WTC11 (cell line): ENCODE measurements at regions not wholly inside any gene's neighbourhood (a gene's known extent, or its start where the extent isn't known, plus 50 kb on each side); places are given as distances from the start of the nearest gene placed in this dataset.

Experiments used
- ATAC-seq: fragments of 200-7000 bp; cut with Tn5 transposase; 2 replicates; pipeline ENCODE4 v1.10.0; 2021; ENCODE audit warnings: mild to moderate bottlenecking, moderate library complexity
- CTCF ChIA-PET: fragments of 300-600 bp; sonication (Branson Sonifier 250); formaldehyde crosslinking; loops from one replicate; lab custom pipeline; 2021; ENCODE audit warnings: antibody characterized with exemption; lab: Charles Lee
- POLR2A ChIA-PET: fragments of 350-600 bp; sonication (Branson Sonifier 250); formaldehyde crosslinking; loops from one replicate; lab custom pipeline; 2021; ENCODE audit warnings: antibody characterized with exemption; lab: Charles Lee
- DNase-seq: peaks from one replicate; pipeline ENCODE4 v3.0.0; 2021; ENCODE audit warnings: low spot score
- H3K27ac Mint-ChIP-seq: 2 replicates; pipeline ENCODE4 v1.8.0; 2021; ENCODE audit warnings: mixed read lengths
- H3K27me3 Mint-ChIP-seq: 2 replicates; pipeline ENCODE4 v1.8.0; 2021; ENCODE audit warnings: low read depth, mild to moderate bottlenecking, moderate library complexity, mixed read lengths
- H3K36me3 Mint-ChIP-seq: 2 replicates; pipeline ENCODE4 v1.8.0; 2021; ENCODE audit warnings: mixed read lengths
- H3K4me1 Mint-ChIP-seq: 2 replicates; pipeline ENCODE4 v1.8.0; 2022; ENCODE audit warnings: mixed read lengths
- H3K4me3 Mint-ChIP-seq: 2 replicates; pipeline ENCODE4 v1.8.0; 2021; ENCODE audit warnings: mild to moderate bottlenecking, moderate library complexity, mixed read lengths
- H3K9me3 Mint-ChIP-seq: 2 replicates; pipeline ENCODE4 v1.8.0; 2021; ENCODE audit warnings: mixed read lengths
- ATF1 ChIP-seq: sonication (generic); formaldehyde crosslinking; IDR thresholded peaks from 2 replicates; pipeline ENCODE4 v1.8.1; 2023; ENCODE audit warnings: mild to moderate bottlenecking, moderate library complexity, missing genetic modification reagents
- ATF2 ChIP-seq: sonication (generic); formaldehyde crosslinking; IDR thresholded peaks from 2 replicates; pipeline ENCODE4 v1.8.1; 2022; ENCODE audit warnings: low read depth, missing genetic modification reagents, borderline replicate concordance
- CTCF ChIP-seq: fragments of 200-600 bp; IDR thresholded peaks from 2 replicates; pipeline ENCODE4 v1.8.0; 2022; ENCODE audit warnings: antibody characterized with exemption
- E2F5 ChIP-seq: sonication (generic); formaldehyde crosslinking; IDR thresholded peaks from 2 replicates; pipeline ENCODE4 v1.8.1; 2022; ENCODE audit warnings: mild to moderate bottlenecking, moderate library complexity, missing genetic modification reagents
- IRF1 ChIP-seq: sonication (generic); formaldehyde crosslinking; IDR thresholded peaks from 2 replicates; pipeline ENCODE4 v1.8.0; 2023; ENCODE audit warnings: missing genetic modification reagents
- IRF2 ChIP-seq: sonication (generic); formaldehyde crosslinking; IDR thresholded peaks from 2 replicates; pipeline ENCODE4 v1.8.0; 2022; ENCODE audit warnings: low read depth, missing genetic modification reagents, borderline replicate concordance
- MAX ChIP-seq: sonication (generic); formaldehyde crosslinking; IDR thresholded peaks from 2 replicates; pipeline ENCODE4 v1.8.0; 2022; ENCODE audit warnings: mild to moderate bottlenecking, missing genetic modification reagents
- MXD4 ChIP-seq: fragments of 250-450 bp; sonication (Bioruptor Pico); IDR thresholded peaks from 2 replicates; pipeline ENCODE4 v1.8.0; 2021; ENCODE audit warnings: mild to moderate bottlenecking, moderate library complexity, borderline replicate concordance
- NFE2L1 ChIP-seq: sonication (generic); formaldehyde crosslinking; IDR thresholded peaks from 2 replicates; pipeline ENCODE4 v1.8.1; 2023; ENCODE audit warnings: missing genetic modification reagents
- PRRX2 ChIP-seq: fragments of 250-450 bp; sonication (Bioruptor Pico); IDR thresholded peaks from 2 replicates; pipeline ENCODE4 v1.8.0; 2021; ENCODE audit warnings: mild to moderate bottlenecking
- RORB ChIP-seq: fragments of 250-450 bp; sonication (Bioruptor Pico); IDR thresholded peaks from 2 replicates; pipeline ENCODE4 v1.9.0; 2021; ENCODE audit warnings: mild to moderate bottlenecking
- TEAD4 ChIP-seq: sonication (generic); formaldehyde crosslinking; IDR thresholded peaks from 2 replicates; pipeline ENCODE4 v1.8.0; 2022; ENCODE audit warnings: mild to moderate bottlenecking, missing genetic modification reagents
- TP53 ChIP-seq: sonication (generic); formaldehyde crosslinking; IDR thresholded peaks from 2 replicates; pipeline ENCODE4 v1.8.1; 2023; ENCODE audit warnings: mild to moderate bottlenecking, missing genetic modification reagents
- USF1 ChIP-seq: sonication (generic); formaldehyde crosslinking; IDR thresholded peaks from 2 replicates; pipeline ENCODE4 v1.8.0; 2022; ENCODE audit warnings: mild to moderate bottlenecking, missing genetic modification reagents
- ZMAT4 ChIP-seq: fragments of 250-450 bp; sonication (Bioruptor Pico); IDR thresholded peaks from 2 replicates; pipeline ENCODE4 v1.9.0; 2021; ENCODE audit warnings: mild to moderate bottlenecking
- ZNF121 ChIP-seq: sonication (generic); formaldehyde crosslinking; IDR thresholded peaks from 2 replicates; pipeline ENCODE4 v1.8.0; 2023; ENCODE audit warnings: missing genetic modification reagents
- ZNF317 ChIP-seq: sonication (generic); formaldehyde crosslinking; IDR thresholded peaks from 2 replicates; pipeline ENCODE4 v1.8.1; 2023; ENCODE audit warnings: low read depth, mild to moderate bottlenecking, moderate library complexity, missing genetic modification reagents, borderline replicate concordance
- ZNF425 ChIP-seq: fragments of 250-450 bp; sonication (Bioruptor Pico); conservative IDR thresholded peaks from 2 replicates; pipeline ENCODE4 v1.9.0; 2021; ENCODE audit warnings: mild to moderate bottlenecking

- TF ChIP-seq MXD4 (CRISPR knock-in tag): no peak
- TF ChIP-seq RORB: no peak
- TF ChIP-seq NFE2L1 (CRISPR knock-in tag): no peak
- TF ChIP-seq ZNF425 (CRISPR knock-in tag): no peak
Observed at GRCh38 chr20:60497298-60498035, 539.2 kb downstream of the CDH26 start (continued).

- no peak for ATAC-seq
Observed at GRCh38 chr20:60500038-60500701, 541.9 kb downstream of the CDH26 start.

More at GRCh38 chr20:60500038-60500701, 541.9 kb downstream of the CDH26 start:
- POLR2A ChIA-PET: no interaction called here
- TF ChIP-seq MAX (no peak), IRF1 (CRISPR knock-in tag) (no peak), ATF2 (CRISPR knock-in tag) (no peak), TP53 (no peak), CTCF (no peak), IRF2 (CRISPR knock-in tag) (no peak), ATF1 (no peak), E2F5 (CRISPR knock-in tag) (no peak), PRRX2 (CRISPR knock-in tag) (no peak), ZNF121 (CRISPR knock-in tag) (no peak), ZNF317 (CRISPR knock-in tag) (no peak), TEAD4 (CRISPR knock-in tag) (no peak), ZMAT4 (CRISPR knock-in tag) (no peak), USF1 (no peak)
- TF ChIP-seq, all 79 proteins: peak for 0
- H3K4me1 Mint-ChIP-seq: 0 out of 2 replicates have a peak, but pooled peaks cover 4% of the 10 kb centered on the region
- no peak overlapping the region for H3K27ac Mint-ChIP-seq
- CTCF ChIA-PET: no interaction called here
- H3K27me3 Mint-ChIP-seq: peaks cover 24% of the 10 kb centered on the region
- no peak for DNase-seq
- no peak overlapping the region for H3K4me3 Mint-ChIP-seq
- peaks cover 18% of the 10 kb centered on the region for H3K9me3 Mint-ChIP-seq
- H3K36me3 Mint-ChIP-seq: no peaks in the 10 kb centered on the region
